Panc1 (cell line): ENCODE measurements at regions not wholly inside any gene's neighbourhood (a gene's known extent, or its start where the extent isn't known, plus 50 kb on each side); places are given as distances from the start of the nearest gene placed in this dataset.

ENCODE experiments used
- ATAC-seq: fragments of 200-7000 bp; cut with Tn5 transposase; 2 replicates; pipeline ENCODE4 v1.9.1; 2020; ENCODE audit warnings: mild to moderate bottlenecking, moderate library complexity
- BruUV-seq: library from RNA; stranded (reverse); fragments of 400-500 nt; replicated peaks from 2 replicates; lab custom pipeline; 2021; lab: Mats Ljungman, UMichigan
- CTCF ChIA-PET: fragments of 300-600 bp; sonication (Branson Sonifier 250); formaldehyde crosslinking; loops from one replicate; lab custom pipeline; 2022; ENCODE audit warnings: antibody characterized with exemption; lab: Charles Lee
- POLR2A ChIA-PET: fragments of 300-600 bp; sonication (Branson Sonifier 250); formaldehyde crosslinking; loops from one replicate; lab custom pipeline; 2022; ENCODE audit warnings: antibody characterized with exemption; lab: Charles Lee
- DNase-seq: peaks from one replicate; pipeline ENCODE4 v3.0.0-alpha.2; 2010; ENCODE audit warnings: low read depth, low spot score
- H3K27ac ChIP-seq: 2 replicates; pipeline ENCODE4 v1.5.1; 2011; ENCODE audit warnings: mild to moderate bottlenecking, low read length, inconsistent platforms
- H3K27me3 ChIP-seq: fragments of 200-500 bp; sonication (Bioruptor generic); 2 replicates; pipeline ENCODE4 v1.6.0; 2014; ENCODE audit warnings: low read length, inconsistent platforms; ENCODE audit not compliant: control insufficient read depth, insufficient read depth
- H3K36me3 ChIP-seq: fragments of 200-500 bp; sonication (Bioruptor generic); 2 replicates; pipeline ENCODE4 v1.5.1; 2014; ENCODE audit warnings: inconsistent platforms, mild to moderate bottlenecking, low read length, moderate library complexity; ENCODE audit not compliant: control insufficient read depth, insufficient read depth
- H3K4me1 ChIP-seq: 2 replicates; pipeline ENCODE4 v1.5.1; 2011; ENCODE audit warnings: inconsistent platforms, mild to moderate bottlenecking, low read length, moderate library complexity; ENCODE audit not compliant: control insufficient read depth, insufficient read depth
- H3K4me3 ChIP-seq, 2 experiments: 2 replicates each; pipeline ENCODE4 v1.5.1; 2011 to 2012; ENCODE audit warnings: low read depth in 2 of 2, low read length in 2 of 2, mild to moderate bottlenecking in 2 of 2, inconsistent platforms in 1 of 2, moderate library complexity in 1 of 2
- H3K9me3 ChIP-seq: fragments of 200-500 bp; sonication (Bioruptor generic); 2 replicates; pipeline ENCODE4 v1.5.1; 2014; ENCODE audit warnings: low read depth, mild to moderate bottlenecking, inconsistent platforms, low read length, moderate library complexity; ENCODE audit not compliant: control insufficient read depth, insufficient read depth
- POLR2AphosphoS5 ChIP-seq: IDR thresholded peaks from 2 replicates; pipeline ENCODE4 v1.6.1; 2012; ENCODE audit warnings: mild to moderate bottlenecking, low read depth, low read length, moderate library complexity
- SIN3A ChIP-seq: IDR thresholded peaks from 2 replicates; pipeline ENCODE4 v1.6.1; 2012; ENCODE audit warnings: low read depth, mild to moderate bottlenecking, low read length, moderate library complexity, borderline replicate concordance; ENCODE audit not compliant: insufficient read depth
- TCF7L2 ChIP-seq: IDR thresholded peaks from 2 replicates; pipeline ENCODE4 v1.6.1; 2011; ENCODE audit warnings: mild to moderate bottlenecking, low read depth, low read length, inconsistent platforms
- in situ Hi-C: cut with HindIII; loops from 2 replicates; pipeline ENCODE4 v1.10.0; 2016; ENCODE audit warnings: low sequenced_read_pairs, low pct_unique_long_range_greater_than_20kb
- intact Hi-C: fragments of 100-400 bp; cut with micrococcal nuclease; formaldehyde crosslinking; loops from one replicate; pipeline ENCODE4 v1.10.0; 2022; ENCODE audit not compliant: unreplicated experiment
- TF ChIP-seq, protein P1 (sequence below), 2 experiments: IDR thresholded peaks; 2 replicates each; pipeline ENCODE4 v1.6.1; 2011 to 2012; ENCODE audit warnings: low read depth in 2 of 2, control low read depth in 1 of 2, low read length in 1 of 2, mild to moderate bottlenecking in 1 of 2, moderate library complexity in 1 of 2; ENCODE audit not compliant: insufficient read depth in 1 of 2
- TF ChIP-seq, protein P2 (sequence below): fragments of 450-650 bp; IDR thresholded peaks from 2 replicates; pipeline ENCODE4 v1.5.1; 2017; ENCODE audit warnings: mild to moderate bottlenecking

DNA sequence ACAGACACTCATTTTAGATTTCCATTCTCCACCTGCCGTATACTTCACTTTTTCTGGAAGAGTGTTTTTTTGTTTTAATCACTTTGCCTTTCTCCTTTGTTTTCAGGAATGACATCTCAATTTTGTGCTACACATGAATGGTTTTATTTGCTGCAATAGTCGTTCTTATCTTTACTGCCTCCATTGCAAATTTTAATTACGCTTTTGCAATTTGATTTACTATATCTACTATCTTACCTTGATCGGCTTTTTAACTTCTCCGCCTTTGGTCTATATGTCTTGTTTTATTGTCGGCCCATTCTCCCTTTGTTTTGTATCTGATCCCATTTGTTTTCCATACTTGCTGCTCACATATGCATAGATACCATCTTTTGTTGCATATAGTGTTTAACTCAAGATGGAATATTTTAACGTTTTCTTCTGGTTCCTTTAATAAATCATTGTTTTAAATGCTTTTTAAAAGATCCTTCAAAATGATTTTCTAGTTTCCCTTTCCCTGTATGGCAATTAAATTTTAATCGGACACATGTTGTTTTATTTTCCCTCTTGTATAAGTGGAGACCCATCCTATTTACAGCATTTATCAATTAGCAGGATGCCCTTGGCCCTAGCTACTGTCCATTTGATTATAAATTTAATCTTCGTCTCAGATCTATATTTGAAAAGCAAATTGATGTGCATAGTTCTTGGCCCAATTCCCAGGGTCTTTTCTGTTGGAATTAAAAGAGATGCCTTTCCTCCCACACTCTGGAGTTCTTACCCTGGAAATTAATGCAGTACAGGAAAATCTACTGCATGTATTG is 97.2 kb upstream of the CNTN4 start:
- H3K4me1 ChIP-seq: no peaks in the 10 kb centered on the region
- ChIA-PET CTCF (no interaction called here), POLR2A (no interaction called here)
- in situ Hi-C loops: no loop called here
- H3K9me3 ChIP-seq: no peaks in the 10 kb centered on the region
- no TSS peak for BruUV-seq
- TF ChIP-seq, protein P1, sequence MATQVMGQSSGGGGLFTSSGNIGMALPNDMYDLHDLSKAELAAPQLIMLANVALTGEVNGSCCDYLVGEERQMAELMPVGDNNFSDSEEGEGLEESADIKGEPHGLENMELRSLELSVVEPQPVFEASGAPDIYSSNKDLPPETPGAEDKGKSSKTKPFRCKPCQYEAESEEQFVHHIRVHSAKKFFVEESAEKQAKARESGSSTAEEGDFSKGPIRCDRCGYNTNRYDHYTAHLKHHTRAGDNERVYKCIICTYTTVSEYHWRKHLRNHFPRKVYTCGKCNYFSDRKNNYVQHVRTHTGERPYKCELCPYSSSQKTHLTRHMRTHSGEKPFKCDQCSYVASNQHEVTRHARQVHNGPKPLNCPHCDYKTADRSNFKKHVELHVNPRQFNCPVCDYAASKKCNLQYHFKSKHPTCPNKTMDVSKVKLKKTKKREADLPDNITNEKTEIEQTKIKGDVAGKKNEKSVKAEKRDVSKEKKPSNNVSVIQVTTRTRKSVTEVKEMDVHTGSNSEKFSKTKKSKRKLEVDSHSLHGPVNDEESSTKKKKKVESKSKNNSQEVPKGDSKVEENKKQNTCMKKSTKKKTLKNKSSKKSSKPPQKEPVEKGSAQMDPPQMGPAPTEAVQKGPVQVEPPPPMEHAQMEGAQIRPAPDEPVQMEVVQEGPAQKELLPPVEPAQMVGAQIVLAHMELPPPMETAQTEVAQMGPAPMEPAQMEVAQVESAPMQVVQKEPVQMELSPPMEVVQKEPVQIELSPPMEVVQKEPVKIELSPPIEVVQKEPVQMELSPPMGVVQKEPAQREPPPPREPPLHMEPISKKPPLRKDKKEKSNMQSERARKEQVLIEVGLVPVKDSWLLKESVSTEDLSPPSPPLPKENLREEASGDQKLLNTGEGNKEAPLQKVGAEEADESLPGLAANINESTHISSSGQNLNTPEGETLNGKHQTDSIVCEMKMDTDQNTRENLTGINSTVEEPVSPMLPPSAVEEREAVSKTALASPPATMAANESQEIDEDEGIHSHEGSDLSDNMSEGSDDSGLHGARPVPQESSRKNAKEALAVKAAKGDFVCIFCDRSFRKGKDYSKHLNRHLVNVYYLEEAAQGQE (IDR thresholded peaks at IDR 0.05; ENCODE audit: insufficient read depth in 1 of 2, low read depth in 2 of 2, low read length in 1 of 2): no peak
- intact Hi-C loops: no loop called here
- H3K36me3 ChIP-seq: no peaks in the 10 kb centered on the region
- ATAC-seq (no peak), DNase-seq (no peak)
- H3K4me3 ChIP-seq: no peak overlapping the region
- no peak overlapping the region for H3K27ac ChIP-seq
- no peaks in the 10 kb centered on the region for H3K27me3 ChIP-seq

DNA sequence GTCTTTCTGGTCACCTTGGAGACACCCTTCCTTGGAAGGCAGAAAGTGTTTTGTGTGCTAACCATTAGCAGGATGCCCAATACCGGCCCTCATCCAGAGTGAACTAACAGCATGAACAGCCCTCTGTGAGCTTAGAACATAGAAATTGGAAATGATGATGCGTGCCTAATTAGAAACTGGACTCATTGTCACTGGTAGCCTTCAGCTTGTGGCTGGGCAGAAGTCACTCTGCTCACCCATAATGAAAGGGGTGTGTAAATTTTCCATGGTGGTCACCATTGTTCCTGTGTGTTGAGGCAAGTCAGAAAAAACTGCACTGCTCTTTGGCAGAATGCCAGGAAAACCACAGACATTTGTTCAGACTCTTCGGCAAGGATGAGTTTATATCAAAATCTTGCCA is 74.7 kb upstream of the CNTN4 start:
- no peak overlapping the region for H3K4me3 ChIP-seq
- no peak for ATAC-seq
- H3K27me3 ChIP-seq: no peaks in the 10 kb centered on the region
- no peaks in the 10 kb centered on the region for H3K9me3 ChIP-seq
- TF ChIP-seq, protein P2, sequence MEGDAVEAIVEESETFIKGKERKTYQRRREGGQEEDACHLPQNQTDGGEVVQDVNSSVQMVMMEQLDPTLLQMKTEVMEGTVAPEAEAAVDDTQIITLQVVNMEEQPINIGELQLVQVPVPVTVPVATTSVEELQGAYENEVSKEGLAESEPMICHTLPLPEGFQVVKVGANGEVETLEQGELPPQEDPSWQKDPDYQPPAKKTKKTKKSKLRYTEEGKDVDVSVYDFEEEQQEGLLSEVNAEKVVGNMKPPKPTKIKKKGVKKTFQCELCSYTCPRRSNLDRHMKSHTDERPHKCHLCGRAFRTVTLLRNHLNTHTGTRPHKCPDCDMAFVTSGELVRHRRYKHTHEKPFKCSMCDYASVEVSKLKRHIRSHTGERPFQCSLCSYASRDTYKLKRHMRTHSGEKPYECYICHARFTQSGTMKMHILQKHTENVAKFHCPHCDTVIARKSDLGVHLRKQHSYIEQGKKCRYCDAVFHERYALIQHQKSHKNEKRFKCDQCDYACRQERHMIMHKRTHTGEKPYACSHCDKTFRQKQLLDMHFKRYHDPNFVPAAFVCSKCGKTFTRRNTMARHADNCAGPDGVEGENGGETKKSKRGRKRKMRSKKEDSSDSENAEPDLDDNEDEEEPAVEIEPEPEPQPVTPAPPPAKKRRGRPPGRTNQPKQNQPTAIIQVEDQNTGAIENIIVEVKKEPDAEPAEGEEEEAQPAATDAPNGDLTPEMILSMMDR: no peak
- TF ChIP-seq, protein P1 (IDR thresholded peaks at IDR 0.05; ENCODE audit: insufficient read depth in 1 of 2, low read depth in 2 of 2, low read length in 1 of 2): no peak
- TF ChIP-seq POLR2AphosphoS5: no peak
- TF ChIP-seq TCF7L2: no peak
- TF ChIP-seq SIN3A: no peak
- in situ Hi-C loops (no loop called here), intact Hi-C loops (no loop called here)
- CTCF ChIA-PET: no interaction called here
- POLR2A ChIA-PET: no interaction called here
- no peaks in the 10 kb centered on the region for H3K36me3 ChIP-seq
- DNase-seq: no peak
- no peaks in the 10 kb centered on the region for H3K4me1 ChIP-seq
- no peak overlapping the region for H3K27ac ChIP-seq
- BruUV-seq: no TSS peak
